WTC11 (cell line): ENCODE measurements at regions not wholly inside any gene's neighbourhood (a gene's known extent, or its start where the extent isn't known, plus 50 kb on each side); places are given as distances from the start of the nearest gene placed in this dataset.

Experiments
- ATAC-seq: fragments of 200-7000 bp; cut with Tn5 transposase; 2 replicates; pipeline ENCODE4 v1.10.0; 2021; ENCODE audit warnings: mild to moderate bottlenecking, moderate library complexity
- CTCF ChIA-PET: fragments of 300-600 bp; sonication (Branson Sonifier 250); formaldehyde crosslinking; loops from one replicate; lab custom pipeline; 2021; ENCODE audit warnings: antibody characterized with exemption; lab: Charles Lee
- POLR2A ChIA-PET: fragments of 350-600 bp; sonication (Branson Sonifier 250); formaldehyde crosslinking; loops from one replicate; lab custom pipeline; 2021; ENCODE audit warnings: antibody characterized with exemption; lab: Charles Lee
- DNase-seq: peaks from one replicate; pipeline ENCODE4 v3.0.0; 2021; ENCODE audit warnings: low spot score
- H3K27ac Mint-ChIP-seq: 2 replicates; pipeline ENCODE4 v1.8.0; 2021; ENCODE audit warnings: mixed read lengths
- H3K27me3 Mint-ChIP-seq: 2 replicates; pipeline ENCODE4 v1.8.0; 2021; ENCODE audit warnings: low read depth, mild to moderate bottlenecking, moderate library complexity, mixed read lengths
- H3K36me3 Mint-ChIP-seq: 2 replicates; pipeline ENCODE4 v1.8.0; 2021; ENCODE audit warnings: mixed read lengths
- H3K4me1 Mint-ChIP-seq: 2 replicates; pipeline ENCODE4 v1.8.0; 2022; ENCODE audit warnings: mixed read lengths
- H3K4me3 Mint-ChIP-seq: 2 replicates; pipeline ENCODE4 v1.8.0; 2021; ENCODE audit warnings: mild to moderate bottlenecking, moderate library complexity, mixed read lengths
- H3K9me3 Mint-ChIP-seq: 2 replicates; pipeline ENCODE4 v1.8.0; 2021; ENCODE audit warnings: mixed read lengths
- ELF4 ChIP-seq: sonication (generic); formaldehyde crosslinking; IDR thresholded peaks from 2 replicates; pipeline ENCODE4 v1.8.1; 2022; ENCODE audit warnings: low read depth, mild to moderate bottlenecking, moderate library complexity, missing genetic modification reagents
- EMX1 ChIP-seq: fragments of 250-450 bp; sonication (Bioruptor Pico); IDR thresholded peaks from 2 replicates; pipeline ENCODE4 v1.8.0; 2021; ENCODE audit warnings: mild to moderate bottlenecking
- GABPB1 ChIP-seq: sonication (generic); formaldehyde crosslinking; IDR thresholded peaks from 2 replicates; pipeline ENCODE4 v1.8.1; 2023; ENCODE audit warnings: mild to moderate bottlenecking, missing genetic modification reagents
- KAT7 ChIP-seq: sonication (generic); formaldehyde crosslinking; IDR thresholded peaks from 2 replicates; pipeline ENCODE4 v1.8.1; 2023; ENCODE audit warnings: missing genetic modification reagents, mild to moderate bottlenecking, borderline replicate concordance
- NFATC4 ChIP-seq: fragments of 250-450 bp; sonication (Bioruptor Pico); IDR thresholded peaks from 2 replicates; pipeline ENCODE4 v1.9.0; 2021; ENCODE audit warnings: mild to moderate bottlenecking
- NFYB ChIP-seq: sonication (generic); formaldehyde crosslinking; conservative IDR thresholded peaks from 2 replicates; pipeline ENCODE4 v1.8.0; 2022; ENCODE audit warnings: low read depth, missing genetic modification reagents
- NR3C1 ChIP-seq: sonication (generic); formaldehyde crosslinking; conservative IDR thresholded peaks from 2 replicates; pipeline ENCODE4 v1.8.1; 2023; ENCODE audit warnings: low read depth, mild to moderate bottlenecking, missing genetic modification reagents
- OVOL2 ChIP-seq: fragments of 250-450 bp; sonication (Bioruptor Pico); IDR thresholded peaks from 2 replicates; pipeline ENCODE4 v1.9.0; 2021; ENCODE audit warnings: mild to moderate bottlenecking, borderline replicate concordance
- SMAD4 ChIP-seq: sonication (generic); formaldehyde crosslinking; IDR thresholded peaks from 2 replicates; pipeline ENCODE4 v1.8.0; 2022; ENCODE audit warnings: mild to moderate bottlenecking, missing genetic modification reagents
- ZBTB21 ChIP-seq: sonication (generic); formaldehyde crosslinking; IDR thresholded peaks from 2 replicates; pipeline ENCODE4 v1.8.1; 2023; ENCODE audit warnings: mild to moderate bottlenecking, missing genetic modification reagents, borderline replicate concordance
- ZNF121 ChIP-seq: sonication (generic); formaldehyde crosslinking; IDR thresholded peaks from 2 replicates; pipeline ENCODE4 v1.8.0; 2023; ENCODE audit warnings: missing genetic modification reagents
- ZNF138 ChIP-seq: sonication (generic); formaldehyde crosslinking; conservative IDR thresholded peaks from 2 replicates; pipeline ENCODE4 v1.8.1; 2022; ENCODE audit warnings: mild to moderate bottlenecking, moderate library complexity, missing genetic modification reagents
- ZNF263 ChIP-seq: sonication (generic); formaldehyde crosslinking; IDR thresholded peaks from 2 replicates; pipeline ENCODE4 v1.8.1; 2022; ENCODE audit warnings: low read depth, mild to moderate bottlenecking, moderate library complexity, missing genetic modification reagents
- ZNF423 ChIP-seq: fragments of 250-450 bp; sonication (Bioruptor Pico); IDR thresholded peaks from 2 replicates; pipeline ENCODE4 v2.1.2; 2022; ENCODE audit warnings: mild to moderate bottlenecking, moderate library complexity
- TF ChIP-seq, protein P1 (sequence below): sonication (generic); formaldehyde crosslinking; IDR thresholded peaks from 2 replicates; pipeline ENCODE4 v1.8.1; 2023; ENCODE audit warnings: mild to moderate bottlenecking, missing genetic modification reagents
- TF ChIP-seq, protein P2 (sequence below): fragments of 250-450 bp; sonication (Bioruptor Pico); IDR thresholded peaks from 2 replicates; pipeline ENCODE4 v1.9.0; 2021; ENCODE audit warnings: mild to moderate bottlenecking
- TF ChIP-seq, protein P3 (sequence below): sonication (generic); formaldehyde crosslinking; IDR thresholded peaks from 2 replicates; pipeline ENCODE4 v1.8.1; 2023; ENCODE audit warnings: mild to moderate bottlenecking, missing genetic modification reagents, borderline replicate concordance
- TF ChIP-seq, protein P4 (sequence below): sonication (generic); formaldehyde crosslinking; IDR thresholded peaks from 2 replicates; pipeline ENCODE4 v1.8.1; 2023; ENCODE audit warnings: mild to moderate bottlenecking, missing genetic modification reagents, moderate library complexity
- TF ChIP-seq, protein P5 (sequence below): fragments of 250-450 bp; sonication (Bioruptor Pico); IDR thresholded peaks from 2 replicates; pipeline ENCODE4 v1.9.0; 2021; ENCODE audit warnings: moderate library complexity, mild to moderate bottlenecking, inconsistent platforms, borderline replicate concordance
- TF ChIP-seq, protein P6 (sequence below): sonication (generic); formaldehyde crosslinking; IDR thresholded peaks from 2 replicates; pipeline ENCODE4 v1.8.1; 2023; ENCODE audit warnings: mild to moderate bottlenecking, missing genetic modification reagents

DNA sequence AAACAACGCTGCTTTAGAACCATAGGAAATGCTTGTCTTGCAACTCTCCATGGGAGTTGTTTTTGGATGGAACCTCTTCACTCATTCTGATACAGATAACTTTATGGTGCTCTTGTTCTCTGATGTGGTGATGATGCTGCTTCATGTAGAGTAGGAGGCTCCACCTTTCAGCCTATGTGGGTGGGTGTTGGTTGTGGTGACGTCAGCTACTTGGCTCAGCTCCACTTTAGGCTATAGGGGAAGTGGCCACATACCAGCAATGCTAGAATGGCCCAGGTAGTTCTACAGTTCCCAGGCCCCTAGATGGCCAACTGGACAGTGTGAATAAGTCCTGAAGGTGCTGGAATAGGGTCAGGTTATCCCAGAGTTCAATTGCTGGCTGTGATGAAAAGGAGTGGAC is 192.1 kb downstream of the TBX22 start:
- Mint-ChIP-seq H3K36me3 (no peaks in the 10 kb centered on the region), H3K27ac (no peak overlapping the region), H3K4me1 (no peaks in the 10 kb centered on the region), H3K9me3 (peaks cover 3% of the 10 kb centered on the region; the same call in 1 of the 2 replicates), H3K27me3 (no peaks in the 10 kb centered on the region), H3K4me3 (no peak overlapping the region)
- ChIA-PET CTCF (no interaction called here), POLR2A (no interaction called here)
- ATAC-seq (no peak), DNase-seq (no peak)
- TF ChIP-seq ZNF138 (CRISPR knock-in tag): no peak
- TF ChIP-seq, protein P1, sequence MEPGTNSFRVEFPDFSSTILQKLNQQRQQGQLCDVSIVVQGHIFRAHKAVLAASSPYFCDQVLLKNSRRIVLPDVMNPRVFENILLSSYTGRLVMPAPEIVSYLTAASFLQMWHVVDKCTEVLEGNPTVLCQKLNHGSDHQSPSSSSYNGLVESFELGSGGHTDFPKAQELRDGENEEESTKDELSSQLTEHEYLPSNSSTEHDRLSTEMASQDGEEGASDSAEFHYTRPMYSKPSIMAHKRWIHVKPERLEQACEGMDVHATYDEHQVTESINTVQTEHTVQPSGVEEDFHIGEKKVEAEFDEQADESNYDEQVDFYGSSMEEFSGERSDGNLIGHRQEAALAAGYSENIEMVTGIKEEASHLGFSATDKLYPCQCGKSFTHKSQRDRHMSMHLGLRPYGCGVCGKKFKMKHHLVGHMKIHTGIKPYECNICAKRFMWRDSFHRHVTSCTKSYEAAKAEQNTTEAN (CRISPR knock-in tag): no peak
- TF ChIP-seq, protein P2, sequence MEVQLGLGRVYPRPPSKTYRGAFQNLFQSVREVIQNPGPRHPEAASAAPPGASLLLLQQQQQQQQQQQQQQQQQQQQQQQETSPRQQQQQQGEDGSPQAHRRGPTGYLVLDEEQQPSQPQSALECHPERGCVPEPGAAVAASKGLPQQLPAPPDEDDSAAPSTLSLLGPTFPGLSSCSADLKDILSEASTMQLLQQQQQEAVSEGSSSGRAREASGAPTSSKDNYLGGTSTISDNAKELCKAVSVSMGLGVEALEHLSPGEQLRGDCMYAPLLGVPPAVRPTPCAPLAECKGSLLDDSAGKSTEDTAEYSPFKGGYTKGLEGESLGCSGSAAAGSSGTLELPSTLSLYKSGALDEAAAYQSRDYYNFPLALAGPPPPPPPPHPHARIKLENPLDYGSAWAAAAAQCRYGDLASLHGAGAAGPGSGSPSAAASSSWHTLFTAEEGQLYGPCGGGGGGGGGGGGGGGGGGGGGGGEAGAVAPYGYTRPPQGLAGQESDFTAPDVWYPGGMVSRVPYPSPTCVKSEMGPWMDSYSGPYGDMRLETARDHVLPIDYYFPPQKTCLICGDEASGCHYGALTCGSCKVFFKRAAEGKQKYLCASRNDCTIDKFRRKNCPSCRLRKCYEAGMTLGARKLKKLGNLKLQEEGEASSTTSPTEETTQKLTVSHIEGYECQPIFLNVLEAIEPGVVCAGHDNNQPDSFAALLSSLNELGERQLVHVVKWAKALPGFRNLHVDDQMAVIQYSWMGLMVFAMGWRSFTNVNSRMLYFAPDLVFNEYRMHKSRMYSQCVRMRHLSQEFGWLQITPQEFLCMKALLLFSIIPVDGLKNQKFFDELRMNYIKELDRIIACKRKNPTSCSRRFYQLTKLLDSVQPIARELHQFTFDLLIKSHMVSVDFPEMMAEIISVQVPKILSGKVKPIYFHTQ (CRISPR knock-in tag): no peak
- no peak for TF ChIP-seq OVOL2 (CRISPR knock-in tag)
- no peak for TF ChIP-seq SMAD4 (CRISPR knock-in tag)
- no peak for TF ChIP-seq KAT7
- no peak for TF ChIP-seq ZNF263 (CRISPR knock-in tag)
- TF ChIP-seq, protein P3, sequence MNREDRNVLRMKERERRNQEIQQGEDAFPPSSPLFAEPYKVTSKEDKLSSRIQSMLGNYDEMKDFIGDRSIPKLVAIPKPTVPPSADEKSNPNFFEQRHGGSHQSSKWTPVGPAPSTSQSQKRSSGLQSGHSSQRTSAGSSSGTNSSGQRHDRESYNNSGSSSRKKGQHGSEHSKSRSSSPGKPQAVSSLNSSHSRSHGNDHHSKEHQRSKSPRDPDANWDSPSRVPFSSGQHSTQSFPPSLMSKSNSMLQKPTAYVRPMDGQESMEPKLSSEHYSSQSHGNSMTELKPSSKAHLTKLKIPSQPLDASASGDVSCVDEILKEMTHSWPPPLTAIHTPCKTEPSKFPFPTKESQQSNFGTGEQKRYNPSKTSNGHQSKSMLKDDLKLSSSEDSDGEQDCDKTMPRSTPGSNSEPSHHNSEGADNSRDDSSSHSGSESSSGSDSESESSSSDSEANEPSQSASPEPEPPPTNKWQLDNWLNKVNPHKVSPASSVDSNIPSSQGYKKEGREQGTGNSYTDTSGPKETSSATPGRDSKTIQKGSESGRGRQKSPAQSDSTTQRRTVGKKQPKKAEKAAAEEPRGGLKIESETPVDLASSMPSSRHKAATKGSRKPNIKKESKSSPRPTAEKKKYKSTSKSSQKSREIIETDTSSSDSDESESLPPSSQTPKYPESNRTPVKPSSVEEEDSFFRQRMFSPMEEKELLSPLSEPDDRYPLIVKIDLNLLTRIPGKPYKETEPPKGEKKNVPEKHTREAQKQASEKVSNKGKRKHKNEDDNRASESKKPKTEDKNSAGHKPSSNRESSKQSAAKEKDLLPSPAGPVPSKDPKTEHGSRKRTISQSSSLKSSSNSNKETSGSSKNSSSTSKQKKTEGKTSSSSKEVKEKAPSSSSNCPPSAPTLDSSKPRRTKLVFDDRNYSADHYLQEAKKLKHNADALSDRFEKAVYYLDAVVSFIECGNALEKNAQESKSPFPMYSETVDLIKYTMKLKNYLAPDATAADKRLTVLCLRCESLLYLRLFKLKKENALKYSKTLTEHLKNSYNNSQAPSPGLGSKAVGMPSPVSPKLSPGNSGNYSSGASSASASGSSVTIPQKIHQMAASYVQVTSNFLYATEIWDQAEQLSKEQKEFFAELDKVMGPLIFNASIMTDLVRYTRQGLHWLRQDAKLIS (CRISPR knock-in tag): no peak
- TF ChIP-seq, protein P4, sequence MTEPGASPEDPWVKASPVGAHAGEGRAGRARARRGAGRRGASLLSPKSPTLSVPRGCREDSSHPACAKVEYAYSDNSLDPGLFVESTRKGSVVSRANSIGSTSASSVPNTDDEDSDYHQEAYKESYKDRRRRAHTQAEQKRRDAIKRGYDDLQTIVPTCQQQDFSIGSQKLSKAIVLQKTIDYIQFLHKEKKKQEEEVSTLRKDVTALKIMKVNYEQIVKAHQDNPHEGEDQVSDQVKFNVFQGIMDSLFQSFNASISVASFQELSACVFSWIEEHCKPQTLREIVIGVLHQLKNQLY (CRISPR knock-in tag): no peak
- no peak for TF ChIP-seq ZNF121 (CRISPR knock-in tag)
- no peak for TF ChIP-seq EMX1 (CRISPR knock-in tag)
- no peak for TF ChIP-seq ZBTB21 (CRISPR knock-in tag)
- TF ChIP-seq, protein P5, sequence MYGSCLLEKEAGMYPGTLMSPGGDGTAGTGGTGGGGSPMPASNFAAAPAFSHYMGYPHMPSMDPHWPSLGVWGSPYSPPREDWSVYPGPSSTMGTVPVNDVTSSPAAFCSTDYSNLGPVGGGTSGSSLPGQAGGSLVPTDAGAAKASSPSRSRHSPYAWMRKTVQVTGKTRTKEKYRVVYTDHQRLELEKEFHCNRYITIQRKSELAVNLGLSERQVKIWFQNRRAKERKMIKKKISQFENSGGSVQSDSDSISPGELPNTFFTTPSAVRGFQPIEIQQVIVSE (CRISPR knock-in tag): no peak
- TF ChIP-seq, protein P6, sequence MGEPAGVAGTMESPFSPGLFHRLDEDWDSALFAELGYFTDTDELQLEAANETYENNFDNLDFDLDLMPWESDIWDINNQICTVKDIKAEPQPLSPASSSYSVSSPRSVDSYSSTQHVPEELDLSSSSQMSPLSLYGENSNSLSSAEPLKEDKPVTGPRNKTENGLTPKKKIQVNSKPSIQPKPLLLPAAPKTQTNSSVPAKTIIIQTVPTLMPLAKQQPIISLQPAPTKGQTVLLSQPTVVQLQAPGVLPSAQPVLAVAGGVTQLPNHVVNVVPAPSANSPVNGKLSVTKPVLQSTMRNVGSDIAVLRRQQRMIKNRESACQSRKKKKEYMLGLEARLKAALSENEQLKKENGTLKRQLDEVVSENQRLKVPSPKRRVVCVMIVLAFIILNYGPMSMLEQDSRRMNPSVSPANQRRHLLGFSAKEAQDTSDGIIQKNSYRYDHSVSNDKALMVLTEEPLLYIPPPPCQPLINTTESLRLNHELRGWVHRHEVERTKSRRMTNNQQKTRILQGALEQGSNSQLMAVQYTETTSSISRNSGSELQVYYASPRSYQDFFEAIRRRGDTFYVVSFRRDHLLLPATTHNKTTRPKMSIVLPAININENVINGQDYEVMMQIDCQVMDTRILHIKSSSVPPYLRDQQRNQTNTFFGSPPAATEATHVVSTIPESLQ (CRISPR knock-in tag): no peak
- no peak for TF ChIP-seq NFYB (CRISPR knock-in tag)
- TF ChIP-seq ZNF423 (CRISPR knock-in tag): no peak
- TF ChIP-seq ELF4 (CRISPR knock-in tag): no peak
- TF ChIP-seq NFATC4: no peak
- no peak for TF ChIP-seq NR3C1 (CRISPR knock-in tag)
- no peak for TF ChIP-seq GABPB1 (CRISPR knock-in tag)
